HG03558 (cell line): ENCODE measurements at regions not wholly inside any gene's neighbourhood (a gene's known extent, or its start where the extent isn't known, plus 50 kb on each side); places are given as distances from the start of the nearest gene placed in this dataset.
"Not testable (repeated sequence)": the region's sequence is repeated elsewhere in the genome, so short reads cannot be mapped to it uniquely, and the experiment has no call there.

Experiments used
- ATAC-seq: cut with Tn5 transposase; IDR thresholded peaks from one replicate; pipeline ENCODE4 v1.9.1; 2021; ENCODE audit warnings: moderate number of reproducible peaks; ENCODE audit not compliant: unreplicated experiment; ENCODE audit errors: extremely low read depth

DNA sequence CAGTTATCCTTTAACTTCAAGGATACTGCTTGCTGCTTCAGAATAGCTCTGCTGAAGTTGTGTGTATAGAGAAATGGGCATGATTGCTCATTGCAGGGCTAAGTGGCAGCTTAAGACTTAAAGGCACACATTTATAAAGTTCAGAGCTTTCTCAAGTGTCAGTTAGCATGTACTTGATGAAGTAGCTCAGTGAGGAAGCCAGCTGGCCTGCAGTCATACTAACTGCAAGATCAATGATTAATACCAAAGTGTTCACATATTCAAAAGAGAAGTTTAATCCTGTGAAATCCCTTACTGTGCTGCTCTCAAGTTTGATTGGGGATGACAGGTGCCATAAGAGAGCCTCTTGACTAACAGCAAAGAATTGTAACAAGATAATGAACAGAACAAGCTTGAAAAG, 483.4 kb upstream of the NUDT12 start:
- no peak for ATAC-seq

DNA sequence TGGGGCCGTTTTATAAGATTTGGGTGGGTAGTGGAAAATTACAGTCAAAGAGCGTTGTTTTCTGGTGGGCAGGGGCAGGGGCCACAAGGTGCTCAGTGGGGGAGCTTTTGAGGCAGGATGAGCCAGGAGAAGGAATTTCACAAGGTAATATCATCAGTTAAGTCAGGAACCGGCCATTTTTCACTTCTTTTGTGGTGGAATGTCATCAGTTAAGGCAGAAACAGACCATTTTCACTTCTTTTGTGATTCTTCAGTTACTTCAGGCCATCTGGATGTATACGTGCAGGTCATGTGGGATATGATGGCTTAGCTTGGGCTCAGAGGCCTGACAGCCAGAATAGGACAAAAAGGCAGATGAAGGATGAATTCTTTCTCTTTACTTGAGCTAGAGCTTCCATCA, 477.3 kb upstream of the NUDT12 start:
- not testable (repeated sequence) for ATAC-seq

DNA sequence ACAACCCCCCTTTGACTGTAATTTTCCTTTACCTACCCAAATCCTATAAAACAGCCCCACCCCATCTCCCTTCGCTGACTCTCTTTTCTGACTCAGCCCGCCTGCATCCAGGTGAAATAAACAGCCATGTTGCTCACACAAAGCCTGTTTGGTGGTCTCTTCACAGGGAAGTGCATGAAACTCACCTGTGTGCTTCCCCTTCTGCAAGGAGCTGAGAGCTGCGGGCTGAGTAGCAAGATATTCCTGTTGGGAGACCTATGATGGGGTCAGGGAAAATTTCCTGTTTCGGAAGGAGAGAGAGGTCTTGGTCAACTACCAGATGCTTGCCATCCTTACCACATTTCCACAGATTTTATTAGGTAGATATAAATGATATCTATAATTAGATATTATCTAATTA, 474.5 kb upstream of the NUDT12 start:
- ATAC-seq: not testable (repeated sequence)

DNA sequence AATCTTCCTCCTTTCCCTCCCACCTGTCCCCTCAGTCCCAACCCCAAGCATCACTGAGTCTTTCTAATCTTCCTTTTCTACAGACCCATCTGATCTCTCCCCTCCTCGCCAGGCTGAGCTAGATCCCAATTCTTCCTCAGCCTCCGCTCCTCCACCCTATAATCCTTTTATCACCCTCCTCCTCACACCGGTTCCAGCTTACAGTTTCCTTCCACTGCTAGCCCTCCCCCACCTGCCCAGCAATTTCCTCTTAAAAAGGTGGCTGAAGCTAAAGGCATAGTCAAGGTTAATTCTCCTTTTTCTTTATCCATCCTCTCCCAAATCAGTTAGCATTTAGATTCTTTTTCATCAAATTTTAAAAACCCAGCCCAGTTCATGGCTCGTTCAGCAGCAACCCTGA, 470.6 kb upstream of the NUDT12 start:
- not testable (repeated sequence) for ATAC-seq

DNA sequence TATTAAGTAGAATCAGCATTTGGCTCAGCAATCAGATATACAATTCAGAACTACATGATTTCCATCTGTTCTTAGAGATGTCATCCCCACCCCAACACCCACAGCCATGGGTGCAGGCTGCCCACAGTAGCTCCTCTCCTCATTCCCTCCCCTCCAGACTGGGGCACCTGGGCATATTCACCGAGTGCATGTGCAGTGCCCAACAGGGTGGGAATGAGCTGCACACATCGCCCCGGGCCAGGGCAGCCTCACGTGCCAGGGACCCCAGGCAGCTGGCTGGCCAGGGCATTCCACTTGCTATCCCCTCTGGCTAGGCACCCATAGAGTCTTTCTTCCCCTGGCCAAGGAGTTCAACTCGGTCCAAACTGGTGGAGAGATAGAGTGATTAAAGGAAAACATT, 461.9 kb upstream of the NUDT12 start:
- no peak for ATAC-seq

DNA sequence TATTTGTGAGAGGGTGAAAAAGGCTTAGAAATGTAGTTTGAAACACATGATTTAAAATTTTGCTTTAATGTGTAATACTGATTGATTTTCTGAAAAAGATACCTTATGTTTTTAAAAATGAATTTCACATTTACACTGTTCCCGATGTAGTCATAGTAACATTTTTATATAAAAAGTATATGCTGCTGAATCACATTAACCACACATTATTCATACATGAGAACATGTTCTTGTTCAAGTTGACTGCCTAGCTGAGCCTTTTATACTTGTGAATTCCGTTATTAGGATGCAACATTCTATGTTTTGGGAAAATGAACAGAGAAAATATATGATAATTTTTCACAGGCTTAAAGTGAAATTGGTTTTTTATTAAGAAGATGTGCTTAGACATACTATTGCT, 461.1 kb upstream of the NUDT12 start:
- no peak for ATAC-seq

DNA sequence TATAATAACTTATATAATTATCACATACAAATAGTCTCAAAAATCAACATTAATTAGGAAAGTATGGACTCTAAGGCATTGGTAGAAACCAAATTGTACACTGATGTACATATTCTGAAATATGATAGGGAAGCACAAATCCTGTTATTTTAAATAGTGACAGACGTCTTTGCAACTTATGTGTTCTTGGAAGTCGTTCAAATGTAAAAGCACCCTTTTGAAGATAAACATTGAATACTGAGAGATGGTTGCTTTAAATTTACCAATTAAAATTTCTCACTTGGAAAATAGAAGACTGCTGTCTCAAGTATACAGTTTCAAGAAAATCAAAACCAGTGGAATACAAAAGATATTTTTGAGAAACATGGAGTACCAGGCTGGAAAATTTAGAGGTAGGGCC, 457.4 kb upstream of the NUDT12 start:
- ATAC-seq: no peak

DNA sequence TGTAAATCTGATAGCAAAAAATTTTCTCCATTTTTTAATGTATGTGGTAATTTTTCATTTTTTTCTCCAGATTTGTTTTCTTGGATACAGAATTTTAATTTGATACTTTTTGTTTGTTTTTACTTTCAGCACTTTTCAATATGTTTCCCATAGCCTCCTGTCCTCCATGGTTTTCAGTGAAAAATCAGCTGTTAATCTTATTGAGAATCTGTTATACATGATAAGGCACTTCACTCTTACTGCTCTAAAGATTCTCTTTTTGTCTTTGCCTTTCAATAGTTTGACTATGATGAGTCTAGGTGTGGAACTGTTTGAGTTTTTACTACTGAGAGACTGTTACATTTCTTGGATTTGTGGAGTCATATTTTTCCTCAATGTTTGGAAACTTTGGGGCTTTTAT, 455.7 kb upstream of the NUDT12 start:
- ATAC-seq: no peak

DNA sequence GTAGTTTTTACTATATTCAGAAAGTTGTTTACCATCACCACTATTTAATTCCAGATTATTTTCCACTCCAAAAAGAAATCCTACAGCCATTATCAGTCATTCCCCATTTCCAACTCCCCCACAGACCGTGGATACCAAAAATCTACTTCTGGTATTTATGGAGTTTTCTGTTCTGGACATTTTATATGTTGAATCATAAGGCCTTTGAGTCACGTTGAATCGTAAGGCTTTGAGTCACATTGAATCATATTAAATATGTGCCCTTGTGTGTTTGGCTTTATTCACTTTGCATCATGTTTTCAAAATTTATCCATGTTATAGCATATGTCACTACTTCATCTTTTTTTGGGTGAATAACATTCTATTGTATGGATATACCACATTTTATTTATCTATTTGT, 454.1 kb upstream of the NUDT12 start:
- no peak for ATAC-seq

DNA sequence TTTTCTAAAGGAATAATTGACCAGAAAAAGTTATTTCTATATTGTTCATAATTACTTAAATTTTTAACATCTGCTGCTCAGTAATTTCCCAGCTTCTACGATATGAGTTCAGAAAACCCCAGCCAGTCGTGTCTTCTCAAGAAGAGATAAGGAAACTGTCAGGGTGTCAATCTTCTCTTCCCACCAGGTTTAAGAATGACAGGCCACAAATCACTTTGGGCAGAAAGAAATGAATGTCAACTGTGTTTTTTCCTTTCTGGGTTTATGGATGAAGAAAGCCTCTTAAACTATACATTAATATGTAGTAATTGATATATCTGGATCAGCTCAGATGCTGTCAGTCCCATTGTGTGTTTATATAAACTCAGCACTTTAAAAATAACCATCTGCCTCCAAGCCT, 453.2 kb upstream of the NUDT12 start:
- ATAC-seq: no peak

DNA sequence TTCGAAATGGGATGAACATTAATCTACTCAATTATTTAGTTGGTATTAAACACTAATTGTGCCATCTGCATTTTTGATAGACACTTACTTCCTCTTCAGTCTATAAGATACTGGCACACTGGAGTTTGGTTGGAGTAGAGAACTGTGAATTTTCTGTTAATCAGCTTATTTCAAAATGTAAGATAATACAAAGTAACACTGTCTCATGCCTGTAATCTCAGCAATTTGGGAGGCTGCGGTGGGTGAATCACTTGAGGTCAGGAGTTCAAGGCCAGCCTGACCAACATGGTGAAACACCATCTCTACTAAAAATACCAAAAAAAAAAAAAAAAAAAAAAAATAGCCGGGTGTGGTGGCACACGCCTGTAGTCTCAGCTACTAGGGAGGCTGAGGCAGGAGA, 440.2 kb upstream of the NUDT12 start:
- ATAC-seq: not testable (repeated sequence)

DNA sequence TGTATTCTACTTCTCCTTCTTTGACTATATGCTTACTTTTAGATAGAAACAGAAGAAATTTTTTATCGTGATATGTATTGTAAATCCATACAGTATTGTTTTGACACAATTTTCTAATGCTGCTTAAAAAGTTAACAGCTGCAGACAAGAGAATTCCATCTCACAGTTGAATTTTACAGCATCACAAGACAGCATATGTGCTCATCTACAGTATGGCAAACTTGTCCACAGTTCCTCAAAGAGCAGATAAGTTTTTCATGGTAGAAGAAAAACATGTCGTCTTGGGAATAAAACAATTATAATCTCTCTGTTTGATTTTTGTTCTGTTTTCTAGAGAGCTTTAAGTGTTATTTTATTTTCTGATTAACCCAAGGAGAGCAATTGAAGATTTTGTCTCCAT, 438.5 kb upstream of the NUDT12 start:
- ATAC-seq: no peak

DNA sequence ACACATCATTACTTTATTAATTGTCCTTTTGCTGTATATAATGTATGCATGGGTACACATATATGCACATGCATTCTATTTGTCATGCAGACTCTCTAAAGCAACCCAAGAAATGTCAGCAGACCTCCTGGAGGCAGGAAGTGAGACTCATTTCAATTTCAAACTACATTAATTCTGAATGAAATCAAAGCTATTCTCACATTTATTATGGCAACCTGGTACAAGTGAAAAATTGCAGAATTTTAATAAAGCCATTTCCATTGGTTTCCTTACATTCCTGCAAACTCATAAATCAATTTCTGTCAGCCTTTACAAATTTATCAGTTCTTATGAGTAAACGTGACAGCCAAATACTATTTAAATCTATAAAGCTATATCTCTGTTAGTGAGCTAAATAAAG, 430.4 kb upstream of the NUDT12 start:
- no peak for ATAC-seq

DNA sequence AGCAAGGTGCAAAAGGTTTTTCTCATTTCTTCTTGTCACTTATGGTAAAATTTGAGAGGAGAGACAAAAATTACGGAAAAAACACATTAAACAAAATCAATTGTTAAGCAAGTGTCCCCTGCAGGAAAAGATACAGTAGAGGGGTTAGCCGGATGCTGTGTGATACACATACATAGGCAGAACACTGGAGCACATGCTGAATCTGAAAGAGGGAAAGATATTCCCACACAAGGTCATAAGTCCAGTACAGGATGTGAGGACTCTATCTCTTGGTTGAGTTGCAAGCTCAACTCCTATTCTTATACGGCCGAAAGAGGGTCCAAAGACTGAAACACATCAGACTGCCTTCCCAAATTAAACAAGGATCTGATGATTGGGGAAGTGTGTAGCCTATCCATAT, 427.5 kb upstream of the NUDT12 start:
- ATAC-seq: no peak

DNA sequence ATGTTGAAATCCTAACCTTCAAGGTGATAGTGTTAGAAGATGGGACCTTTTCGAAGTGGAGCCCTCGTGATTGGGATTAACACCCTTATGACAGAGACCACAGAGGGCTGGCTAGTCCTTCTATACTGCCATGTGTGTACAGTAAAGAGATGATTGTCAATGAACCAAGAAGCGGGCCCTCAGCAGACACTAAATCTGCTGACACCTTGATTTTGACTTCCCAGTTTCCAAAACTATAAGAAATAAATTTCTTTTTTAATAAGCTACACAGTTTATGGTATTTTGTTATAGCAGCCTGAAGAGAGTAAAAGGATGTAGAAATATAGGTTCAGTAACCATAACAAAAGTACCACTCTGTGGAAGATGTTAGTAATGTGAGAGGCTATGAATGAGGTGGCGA, 419.0 kb upstream of the NUDT12 start:
- no peak for ATAC-seq

DNA sequence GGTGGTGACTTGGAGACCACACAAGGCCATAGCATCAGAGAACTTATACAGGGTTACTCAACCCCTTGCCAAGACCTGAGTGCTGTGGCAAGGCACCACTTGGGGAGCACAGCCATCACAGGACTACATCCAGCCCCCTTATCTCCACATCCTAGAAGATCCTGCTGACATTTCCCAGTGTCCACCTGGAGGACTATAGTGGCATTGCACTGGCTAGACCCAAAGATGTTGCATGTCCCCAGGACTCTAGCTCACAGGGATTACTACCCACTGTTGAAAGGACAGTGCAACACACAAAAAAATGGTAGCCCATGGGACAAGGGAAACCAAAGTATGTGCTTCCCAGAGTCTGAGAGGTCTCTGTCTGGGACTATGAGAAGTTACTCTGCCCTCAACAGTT, 411.1 kb upstream of the NUDT12 start:
- no peak for ATAC-seq

DNA sequence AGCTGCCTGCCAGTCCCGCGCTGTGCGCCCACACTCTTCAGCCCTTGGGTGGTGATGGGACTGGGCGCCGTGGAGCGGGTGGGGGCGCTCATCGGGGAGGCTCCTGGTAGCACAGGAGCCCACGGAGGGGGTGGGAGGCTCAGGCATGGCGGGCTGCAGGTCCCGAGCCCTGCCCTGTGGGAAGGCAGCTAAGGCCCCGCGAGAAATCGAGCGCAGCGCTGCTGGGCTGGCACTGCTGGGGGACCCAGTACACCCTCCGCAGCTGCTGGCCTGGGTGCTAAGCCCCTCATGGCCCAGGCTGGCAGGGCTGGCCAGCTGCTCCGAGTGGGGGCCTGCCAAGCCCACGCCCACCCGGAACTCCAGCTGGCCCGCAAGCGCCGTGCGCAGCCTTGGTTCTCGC, 403.7 kb upstream of the NUDT12 start:
- ATAC-seq: not testable (repeated sequence)

DNA sequence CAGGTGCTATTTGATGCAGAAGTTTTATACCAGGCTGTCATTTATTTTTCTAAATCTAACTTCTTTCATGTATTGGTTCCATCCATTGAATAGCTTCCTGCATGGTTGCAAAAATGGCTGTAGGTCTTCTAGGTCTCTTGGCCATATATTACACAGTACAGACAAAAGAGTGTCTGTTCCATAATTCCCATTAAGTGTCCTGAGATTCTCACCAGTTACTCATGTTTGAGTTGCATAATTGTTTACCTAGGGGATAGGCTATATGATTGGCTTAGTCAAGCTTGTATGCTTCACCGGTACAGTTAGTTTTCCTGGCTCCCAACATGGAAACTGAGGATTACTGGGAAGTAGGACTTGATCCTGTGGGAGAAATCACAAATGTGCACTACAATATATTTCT, 399.4 kb upstream of the NUDT12 start:
- ATAC-seq: no peak

DNA sequence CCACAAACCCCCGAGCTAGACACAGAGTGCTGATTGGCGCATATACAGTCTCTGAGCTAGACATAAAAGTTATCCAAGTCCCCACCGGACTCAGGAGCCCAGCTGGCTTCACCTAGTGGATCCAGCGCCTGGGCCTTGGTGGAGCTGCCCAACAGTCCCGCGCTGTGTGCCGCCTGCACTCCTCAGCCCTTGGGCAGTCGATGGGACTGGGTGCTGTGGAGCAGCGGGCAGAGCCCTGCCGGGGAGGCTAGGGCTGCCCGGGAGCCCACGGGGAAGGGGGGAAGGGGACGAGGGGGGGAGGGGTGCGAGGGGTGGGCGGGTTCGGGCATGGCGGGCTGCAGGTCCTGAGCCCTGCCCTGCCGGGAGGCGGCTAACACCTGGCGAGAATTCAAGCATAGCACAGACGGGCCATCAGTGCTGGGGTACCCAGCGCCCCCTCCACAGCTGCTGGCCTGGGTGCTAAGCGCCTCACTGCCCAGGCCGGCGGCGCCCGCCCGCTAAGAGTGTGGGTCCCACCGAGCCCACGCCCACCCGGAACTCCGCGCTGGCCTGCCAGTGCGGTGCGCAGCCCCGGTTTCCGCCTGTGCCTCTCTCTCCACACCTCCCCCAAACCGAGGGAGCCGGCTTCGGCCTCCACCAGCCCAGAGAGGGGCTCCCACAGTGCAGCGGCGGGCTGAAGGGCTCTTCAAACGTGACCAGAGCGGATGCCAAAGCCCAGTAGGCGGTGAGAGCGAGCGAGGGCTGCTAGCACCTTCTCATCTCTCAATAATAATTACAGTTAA, 391.2 kb upstream of the NUDT12 start:
- no peak for ATAC-seq

DNA sequence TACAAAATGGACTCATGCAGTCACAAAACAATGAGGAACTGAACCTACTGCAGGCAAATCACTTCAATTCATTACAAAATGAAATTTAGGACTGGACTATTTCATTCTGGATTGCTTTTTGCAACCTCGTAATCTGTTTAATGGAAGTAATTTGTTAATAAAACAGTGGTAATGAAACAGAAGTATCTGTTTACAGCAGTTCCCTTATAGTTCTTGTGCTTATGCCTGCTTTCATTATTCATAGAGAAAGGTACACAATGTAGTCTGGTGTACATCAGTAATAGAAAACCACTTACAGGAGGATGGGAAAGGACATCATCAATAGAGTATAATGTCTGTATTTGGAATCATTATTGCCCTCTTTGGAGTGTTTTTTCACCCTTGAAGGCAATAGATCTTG, 389.2 kb upstream of the NUDT12 start:
- ATAC-seq: no peak

DNA sequence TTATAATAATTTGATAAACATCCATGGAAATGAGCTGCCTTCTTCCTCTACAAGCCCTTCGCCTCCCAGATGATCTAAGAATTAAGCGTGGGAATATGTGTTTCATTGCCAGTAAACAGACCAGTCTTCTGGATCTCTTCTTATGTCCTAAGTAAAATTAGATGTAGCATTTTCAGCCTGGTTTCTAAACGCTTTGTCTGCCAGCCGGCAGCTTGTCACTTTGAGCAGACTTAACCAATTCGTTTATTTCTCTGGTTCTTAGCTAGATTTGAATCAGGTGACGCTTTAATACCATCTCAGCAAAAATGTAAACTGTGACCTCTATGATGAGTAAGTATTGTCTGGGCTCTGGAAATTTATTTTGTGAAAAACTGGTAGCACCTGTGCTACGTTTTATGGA, 380.6 kb upstream of the NUDT12 start:
- no peak for ATAC-seq

DNA sequence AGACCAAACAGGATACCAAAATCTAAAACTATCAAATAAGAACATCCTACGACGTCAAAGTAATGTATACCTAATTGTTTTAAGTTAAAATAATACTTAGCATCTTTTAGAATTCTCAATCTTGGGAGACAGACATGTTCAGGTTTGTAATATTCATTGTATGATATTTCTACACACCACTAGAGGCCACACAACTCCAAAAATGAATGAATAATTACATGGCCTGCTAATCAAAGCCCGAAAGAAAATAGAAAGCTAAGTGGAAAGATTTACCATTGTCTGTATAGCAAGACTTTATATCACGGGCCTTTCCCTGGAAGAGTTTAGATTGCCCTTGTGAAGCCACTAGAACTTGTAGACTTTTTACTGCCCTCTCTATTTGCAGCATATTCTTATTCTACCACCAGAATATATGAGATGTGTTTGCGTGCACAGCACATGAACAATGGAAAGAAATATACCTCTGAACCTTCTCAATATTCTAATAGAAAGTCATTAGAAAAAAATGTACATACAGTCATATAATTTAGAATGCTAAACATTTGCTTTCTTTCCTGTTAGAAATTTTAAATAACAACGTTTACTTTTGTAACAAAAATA, 380.1 kb upstream of the NUDT12 start:
- no peak for ATAC-seq
